ENCODE measurements at regions not wholly inside any gene's neighbourhood (a gene's known extent, or its start where the extent isn't known, plus 50 kb on each side); places are given as distances from the start of the nearest gene placed in this dataset.

GRCh38 chr12:33555128-33555527 lies 115.5 kb upstream of the SYT10 start:
- no peak overlapping the region for H3K4me3 ChIP-seq (ENCODE audit: low read length)
- no peaks in the 10 kb centered on the region for H3K9me3 ChIP-seq (ENCODE audit: low read length)
- TF ChIP-seq POLR2AphosphoS5 (IDR thresholded peaks at IDR 0.05) (no peak), SMC3 (conservative IDR thresholded peaks at IDR 0.05; ENCODE audit: poor library complexity) (no peak)
- no peak overlapping the region for H3K27ac ChIP-seq (ENCODE audit: low read length)
- no peaks in the 10 kb centered on the region for H4K20me1 ChIP-seq (ENCODE audit: insufficient read depth)
- no peak overlapping the region for H3K9ac ChIP-seq (ENCODE audit: low read length)
- no peaks in the 10 kb centered on the region for H3K79me2 ChIP-seq (replicated peaks; ENCODE audit: insufficient read depth, low read length)
- no peaks in the 10 kb centered on the region for H3F3A ChIP-seq (ENCODE audit: insufficient read depth, low read length, poor library complexity, severe bottlenecking)
- no peaks in the 10 kb centered on the region for H3K36me3 ChIP-seq (ENCODE audit: insufficient read depth, low read length)
- H3K4me2 ChIP-seq (ENCODE audit: low read length), result no peak overlapping the region
- no peaks in the 10 kb centered on the region for H3K9me2 ChIP-seq (ENCODE audit: insufficient read depth, low read length)
- H3K27me3 ChIP-seq (ENCODE audit: insufficient read depth, low read depth, low read length), result no peaks in the 10 kb centered on the region
- H2AFZ ChIP-seq (ENCODE audit: low read depth, low read length), result no peak overlapping the region

- no peaks in the 10 kb centered on the region for H3F3A ChIP-seq (ENCODE audit: insufficient read depth, low read length, poor library complexity, severe bottlenecking)
- TF ChIP-seq REST (IDR thresholded peaks at IDR 0.05; ENCODE audit: borderline replicate concordance), result no peak
- TF ChIP-seq CTCF (IDR thresholded peaks at IDR 0.05; ENCODE audit: poor library complexity, severe bottlenecking), result no peak
- TF ChIP-seq TAF1 (IDR thresholded peaks at IDR 0.05; ENCODE audit: low read depth), result no peak
- no peak for TF ChIP-seq EP300 (conservative IDR thresholded peaks at IDR 0.05; ENCODE audit: poor library complexity, severe bottlenecking)
- TF ChIP-seq POLR2AphosphoS5 (IDR thresholded peaks at IDR 0.05), result no peak
- no peak for TF ChIP-seq RAD21 (conservative IDR thresholded peaks at IDR 0.05)
- no peak for TF ChIP-seq SMC3 (conservative IDR thresholded peaks at IDR 0.05; ENCODE audit: poor library complexity)
- no peak for TF ChIP-seq MXI1 (conservative IDR thresholded peaks at IDR 0.05; ENCODE audit: poor library complexity, severe bottlenecking)
- no peak for TF ChIP-seq EZH2 (IDR thresholded peaks at IDR 0.05; ENCODE audit: borderline replicate concordance, insufficient read depth, low read length, poor library complexity, severe bottlenecking)
- H3K9ac ChIP-seq (ENCODE audit: low read length), result no peak overlapping the region
- no peak overlapping the region for H3K4me3 ChIP-seq (ENCODE audit: low read length)
- H3K4me2 ChIP-seq (ENCODE audit: low read length), result no peak overlapping the region
- H3K27ac ChIP-seq (ENCODE audit: low read length), result no peak overlapping the region
- H3K9me2 ChIP-seq (ENCODE audit: insufficient read depth, low read length), result no peaks in the 10 kb centered on the region
- H3K9me3 ChIP-seq (ENCODE audit: low read length), result no peaks in the 10 kb centered on the region
- no peaks in the 10 kb centered on the region for H3K36me3 ChIP-seq (ENCODE audit: insufficient read depth, low read length)
- H4K20me1 ChIP-seq (ENCODE audit: insufficient read depth), result no peaks in the 10 kb centered on the region
- H2AFZ ChIP-seq (ENCODE audit: low read depth, low read length), result no peak overlapping the region
- no peaks in the 10 kb centered on the region for H3K27me3 ChIP-seq (ENCODE audit: insufficient read depth, low read depth, low read length)
- no peaks in the 10 kb centered on the region for H3K79me2 ChIP-seq (replicated peaks; ENCODE audit: insufficient read depth, low read length)
Measured at GRCh38 chr12:33560653-33561208, 121.1 kb upstream of the SYT10 start.

GRCh38 chr12:33562401-33562800 lies 122.8 kb upstream of the SYT10 start:
- Histone ChIP-seq H3K36me3 (ENCODE audit: insufficient read depth, low read length) (no peaks in the 10 kb centered on the region), H4K20me1 (ENCODE audit: insufficient read depth) (no peaks in the 10 kb centered on the region), H3K79me2 (replicated peaks; ENCODE audit: insufficient read depth, low read length) (no peaks in the 10 kb centered on the region), H3K27ac (ENCODE audit: low read length) (no peak overlapping the region), H3K9me2 (ENCODE audit: insufficient read depth, low read length) (no peaks in the 10 kb centered on the region), H3K4me2 (ENCODE audit: low read length) (no peak overlapping the region), H3K4me3 (ENCODE audit: low read length) (no peak overlapping the region), H3K27me3 (ENCODE audit: insufficient read depth, low read depth, low read length) (no peaks in the 10 kb centered on the region), H3K9ac (ENCODE audit: low read length) (no peak overlapping the region), H2AFZ (ENCODE audit: low read depth, low read length) (no peak overlapping the region), H3K9me3 (ENCODE audit: low read length) (no peaks in the 10 kb centered on the region), H3F3A (ENCODE audit: insufficient read depth, low read length, poor library complexity, severe bottlenecking) (no peaks in the 10 kb centered on the region)
- TF ChIP-seq SMC3 (conservative IDR thresholded peaks at IDR 0.05; ENCODE audit: poor library complexity) (no peak), POLR2AphosphoS5 (IDR thresholded peaks at IDR 0.05) (no peak), MXI1 (conservative IDR thresholded peaks at IDR 0.05; ENCODE audit: poor library complexity, severe bottlenecking) (no peak), EZH2 (IDR thresholded peaks at IDR 0.05; ENCODE audit: borderline replicate concordance, insufficient read depth, low read length, poor library complexity, severe bottlenecking) (no peak), CTCF (IDR thresholded peaks at IDR 0.05; ENCODE audit: poor library complexity, severe bottlenecking) (no peak), TAF1 (IDR thresholded peaks at IDR 0.05; ENCODE audit: low read depth) (no peak), RAD21 (conservative IDR thresholded peaks at IDR 0.05) (no peak)

Measured in neural cell (in vitro differentiated cells).